Posterior vena cava (tissue), 2 donors: ENCODE measurements at regions not wholly inside any gene's neighbourhood (a gene's known extent, or its start where the extent isn't known, plus 50 kb on each side); places are given as distances from the start of the nearest gene placed in this dataset.

Source experiments
- DNase-seq: peaks from one replicate; pipeline ENCODE4 v3.0.0-alpha.2; 2020; ENCODE audit warnings: low spot score
- intact Hi-C, 2 donors: fragments of 100-400 bp; cut with DNase I; formaldehyde crosslinking; loops; one replicate each; pipeline versions ENCODE4 v1.14.1 to v1.14.2; 2022 to 2023
- donor health status: DM: yes; HTN: yes; CAD: no.
- donor health status: DM: yes; HTN: yes; CAD: no.

DNA sequence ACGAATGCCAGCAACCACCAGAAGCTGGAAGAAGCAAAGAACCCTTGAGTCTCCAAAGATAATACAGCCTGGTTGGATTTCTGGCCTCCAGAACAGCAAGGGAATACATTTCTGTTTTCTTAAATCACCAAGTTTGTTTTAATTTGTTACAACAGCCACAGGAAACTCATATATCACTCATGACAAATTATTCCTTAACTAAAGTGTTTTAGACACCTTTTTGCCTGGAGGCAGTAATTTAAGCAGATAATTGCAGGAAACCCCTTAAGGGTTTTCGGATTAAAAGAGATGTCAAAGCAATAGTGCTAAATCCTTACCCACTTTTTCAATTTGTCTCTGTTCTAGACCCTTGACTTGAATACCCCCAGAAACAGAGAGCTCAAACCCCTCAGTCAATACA, 1050.0 kb downstream of the EPHA7 start:
- intact Hi-C loops, result no loop called here

GRCh38 chr6:92364948-92365541, 1054.3 kb downstream of the EPHA7 start:
- intact Hi-C loops, result no loop called here
- DNase-seq, result no peak

More for the DNA sequence above, 1050.0 kb downstream of the EPHA7 start:
- DNase-seq, result no peak

DNA sequence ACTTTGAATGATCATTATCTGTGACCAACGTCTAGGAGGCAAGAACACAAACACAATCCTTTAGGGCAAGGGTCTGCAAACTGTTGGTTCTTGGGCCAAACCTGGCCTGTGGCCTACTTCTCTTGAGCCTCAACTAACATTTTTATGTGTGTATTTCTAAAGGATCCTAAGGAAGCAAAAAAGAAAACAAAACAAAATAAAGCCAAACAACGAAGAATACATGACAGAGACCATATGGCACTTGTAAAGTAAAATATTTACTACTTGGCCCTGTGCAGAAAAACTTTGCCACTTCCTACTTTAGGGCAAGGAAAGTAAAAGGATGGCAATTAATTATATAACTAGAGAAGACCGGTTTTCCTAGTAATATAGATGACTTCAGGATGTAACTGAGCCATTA, 1056.2 kb downstream of the EPHA7 start:
- intact Hi-C loops, result no loop called here
- DNase-seq, result no peak

DNA sequence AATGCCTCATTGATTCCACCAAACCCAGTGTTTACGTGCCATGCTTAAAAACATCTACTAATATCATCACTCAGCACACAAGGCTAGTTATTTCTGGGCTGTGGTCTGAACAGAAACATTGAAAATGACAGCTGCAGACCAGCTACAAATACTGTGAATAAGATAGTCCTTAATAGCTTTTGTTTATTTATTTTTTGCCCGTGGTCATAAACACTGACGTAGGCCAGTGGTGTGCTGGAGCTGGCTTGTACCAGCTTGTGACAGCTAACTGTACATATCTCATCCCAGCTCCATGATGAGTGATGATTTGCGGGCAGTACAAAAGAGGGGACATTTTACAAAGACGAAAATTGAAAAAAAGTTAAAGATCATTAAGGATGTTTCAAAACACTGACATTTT, 1057.0 kb downstream of the EPHA7 start:
- DNase-seq, result no peak
- intact Hi-C loops, result no loop called here

DNA sequence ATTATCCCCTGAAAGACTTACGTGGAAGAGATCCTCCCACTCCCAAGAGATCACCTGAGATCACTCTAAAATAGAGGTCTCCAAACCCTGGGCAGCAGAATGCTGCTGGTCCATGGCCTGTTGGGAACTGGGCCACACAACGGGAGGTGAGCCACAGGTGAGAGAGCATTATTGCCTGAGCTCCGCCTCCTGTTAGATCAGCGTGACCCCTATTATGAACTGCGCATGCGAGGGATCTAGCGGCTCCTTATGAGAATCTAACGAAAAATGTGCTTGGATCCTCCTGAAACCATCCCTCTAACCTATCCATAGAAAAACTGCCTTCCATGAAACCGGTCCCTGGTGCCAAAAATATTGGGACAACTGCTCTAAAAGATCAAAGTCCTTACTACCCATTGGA, 1057.4 kb downstream of the EPHA7 start:
- intact Hi-C loops, result no loop called here
- DNase-seq, result no peak

DNA sequence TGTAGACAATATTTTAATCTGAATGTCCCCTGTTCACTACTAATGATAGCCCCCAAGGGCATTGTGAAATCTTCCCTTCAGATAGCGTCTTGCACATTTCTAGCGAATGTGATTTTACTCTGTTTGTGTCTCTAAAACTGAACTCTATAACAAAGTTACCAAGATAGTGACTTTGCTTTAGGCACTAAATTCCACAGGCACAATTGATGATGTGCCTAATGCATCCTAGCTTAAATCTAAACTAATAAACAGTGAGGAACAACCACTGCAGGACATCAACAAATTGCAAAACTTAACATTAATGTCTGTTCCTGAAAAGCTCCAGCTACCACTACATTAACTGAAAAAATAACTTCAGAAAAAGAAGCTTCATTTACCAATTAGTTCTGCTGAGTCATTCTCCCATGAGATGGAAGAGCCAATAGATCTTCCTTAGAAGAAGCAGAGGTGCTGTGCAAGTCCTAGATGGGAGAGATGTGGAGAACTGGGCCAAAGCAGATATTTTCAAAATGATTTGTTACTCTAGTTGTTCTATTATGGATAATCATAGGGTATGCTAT, 1065.0 kb downstream of the EPHA7 start:
- intact Hi-C loops, result no loop called here
- DNase-seq, result no peak

DNA sequence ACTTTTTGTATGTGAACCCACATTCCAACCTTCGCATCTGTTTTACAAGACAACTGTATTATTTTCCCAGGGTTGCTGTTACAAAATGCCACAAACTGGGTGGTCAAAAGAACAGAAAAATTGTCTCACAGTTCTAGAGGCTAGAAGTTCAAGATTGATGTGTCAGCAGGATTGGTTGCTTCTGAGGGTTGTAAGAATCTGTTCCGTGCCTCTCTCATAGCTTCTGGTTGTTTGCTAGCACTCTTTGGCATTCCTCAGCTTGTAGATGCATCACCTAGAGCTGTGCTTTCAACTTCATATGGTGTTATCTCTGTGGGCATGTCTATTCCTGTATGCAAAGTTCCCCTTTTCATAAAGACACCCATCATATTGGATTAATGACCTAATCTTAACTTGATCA, 1067.2 kb downstream of the EPHA7 start:
- no peak for DNase-seq
- intact Hi-C loops, result no loop called here

GRCh38 chr6:92341201-92341600, 1078.2 kb downstream of the EPHA7 start:
- no peak for DNase-seq
- intact Hi-C loops, result no loop called here

DNA sequence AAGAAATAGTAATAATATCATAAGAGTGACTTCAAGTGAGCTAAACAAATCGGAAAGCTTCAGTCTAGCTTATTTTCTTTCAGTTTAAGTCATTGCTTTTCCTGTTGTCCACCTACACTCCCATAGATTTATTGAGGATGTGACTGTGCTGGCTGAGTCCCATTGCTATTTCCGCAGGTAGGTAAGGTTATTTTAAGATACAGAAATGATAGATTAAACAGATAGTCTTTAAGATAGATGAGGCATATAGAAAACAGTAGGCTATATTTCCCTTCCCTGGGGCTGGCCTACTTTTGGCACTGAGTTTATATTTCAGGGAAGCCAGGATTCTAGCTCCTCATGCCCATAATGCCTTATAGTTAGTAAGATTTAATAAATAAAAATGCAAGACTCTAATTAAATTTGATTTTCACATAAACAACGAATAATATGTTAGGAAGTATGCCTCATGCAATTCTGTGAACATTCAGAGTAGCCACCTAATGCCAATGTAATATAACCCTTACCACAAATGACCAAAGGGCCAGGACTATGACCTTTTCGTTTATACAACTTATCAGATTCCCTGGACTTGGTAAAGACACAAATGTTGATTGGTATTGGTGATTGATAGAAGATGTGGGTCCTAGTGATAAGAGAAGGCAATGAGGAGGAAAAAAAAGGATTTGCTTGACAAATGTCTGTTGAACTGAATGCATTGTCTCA, 1079.3 kb downstream of the EPHA7 start:
- no peak for DNase-seq

GRCh38 chr6:92337571-92337970, 1081.8 kb downstream of the EPHA7 start:
- DNase-seq, result no peak
- intact Hi-C loops, result no loop called here

More for the DNA sequence above, 1079.3 kb downstream of the EPHA7 start:
- intact Hi-C loops, result no loop called here

DNA sequence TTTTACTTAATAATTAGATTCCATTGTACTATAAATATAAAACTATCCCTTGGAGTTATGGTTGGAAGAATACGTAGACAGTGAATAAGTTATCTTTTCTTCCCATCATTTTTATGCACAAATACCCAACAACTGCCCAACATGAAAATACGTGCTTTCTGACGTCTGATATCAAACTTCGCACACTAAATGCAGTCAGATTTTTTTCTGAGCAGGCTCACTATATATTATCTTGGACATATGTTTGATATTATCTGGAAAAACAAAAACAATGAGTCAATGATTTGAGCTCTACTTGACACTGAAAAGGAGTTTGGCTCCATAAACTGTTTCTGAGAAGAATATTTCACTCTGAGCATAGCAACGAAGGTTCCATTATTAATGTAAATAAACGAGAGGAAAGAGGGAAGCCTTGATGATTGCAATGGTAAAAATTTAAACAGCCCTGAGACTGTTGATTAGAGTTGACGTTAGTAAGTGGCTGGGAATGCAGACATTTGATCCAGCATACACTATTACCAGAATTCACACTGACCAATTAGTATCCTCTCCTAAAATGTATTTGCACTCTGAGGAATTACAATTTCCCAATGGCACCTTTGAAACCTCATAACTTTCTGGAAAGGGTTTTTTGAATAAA, 1090.0 kb downstream of the EPHA7 start:
- DNase-seq, result no peak
- intact Hi-C loops, result no loop called here

DNA sequence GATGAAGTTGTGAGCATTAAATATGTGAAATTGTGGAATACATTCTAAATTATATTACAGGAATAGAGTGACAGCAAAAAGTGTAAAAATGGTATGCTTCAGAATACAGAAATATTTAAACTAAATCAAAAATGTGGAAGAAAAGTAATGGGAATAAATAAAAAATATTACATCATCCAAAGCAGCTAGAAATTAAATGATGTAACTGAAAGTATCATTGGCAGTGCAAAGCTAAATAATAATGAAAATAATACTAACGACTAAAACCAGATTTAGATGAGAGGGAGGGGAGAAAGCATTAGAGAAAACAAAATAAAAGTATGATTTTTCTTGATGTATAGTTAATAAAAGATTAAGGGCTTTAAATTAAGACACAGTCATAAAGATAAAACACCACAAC, 1104.0 kb downstream of the EPHA7 start:
- no peak for DNase-seq
- intact Hi-C loops, result no loop called here

- no peak for DNase-seq
- intact Hi-C loops, result no loop called here
Measured at GRCh38 chr6:92297101-92297500, 1122.3 kb downstream of the EPHA7 start.

GRCh38 chr6:92292067-92292466, 1127.3 kb downstream of the EPHA7 start:
- intact Hi-C loops, result loop anchor here in 1 of 2 donors (5.0 kb wide), 1 partner anchor 145 kb away; no protein-coding TSS in a partner anchor
- no peak for DNase-seq

- intact Hi-C loops, result loop anchor here in 1 of 2 donors (5.0 kb wide), 1 partner anchor 147 kb away; no protein-coding TSS in a partner anchor
- DNase-seq, result no peak
Measured at GRCh38 chr6:92289831-92290230, 1129.5 kb downstream of the EPHA7 start.

DNA sequence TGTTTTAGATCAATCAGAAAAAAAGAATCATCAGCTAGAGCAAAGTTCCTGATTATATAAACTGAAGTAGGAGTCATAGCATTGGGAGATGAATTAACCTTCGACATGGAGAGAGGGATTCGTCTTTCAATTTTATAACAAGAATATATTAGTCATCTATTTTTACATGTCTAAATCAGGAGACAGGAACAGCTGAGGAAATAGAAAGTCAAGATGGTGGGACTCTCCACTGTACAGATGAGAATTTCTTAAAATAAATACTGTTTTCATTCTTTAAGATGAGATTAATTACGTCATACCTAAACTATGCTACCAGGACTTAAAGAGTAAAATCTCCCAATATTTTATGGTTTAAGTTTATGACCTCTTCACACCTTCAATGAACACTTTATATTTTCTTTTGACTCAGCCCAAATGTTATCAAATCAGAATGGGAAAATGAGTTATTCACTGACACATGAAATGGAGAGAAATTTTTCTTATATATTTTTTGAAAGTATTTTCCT, 1137.7 kb downstream of the EPHA7 start:
- intact Hi-C loops, result no loop called here
- no peak for DNase-seq

DNA sequence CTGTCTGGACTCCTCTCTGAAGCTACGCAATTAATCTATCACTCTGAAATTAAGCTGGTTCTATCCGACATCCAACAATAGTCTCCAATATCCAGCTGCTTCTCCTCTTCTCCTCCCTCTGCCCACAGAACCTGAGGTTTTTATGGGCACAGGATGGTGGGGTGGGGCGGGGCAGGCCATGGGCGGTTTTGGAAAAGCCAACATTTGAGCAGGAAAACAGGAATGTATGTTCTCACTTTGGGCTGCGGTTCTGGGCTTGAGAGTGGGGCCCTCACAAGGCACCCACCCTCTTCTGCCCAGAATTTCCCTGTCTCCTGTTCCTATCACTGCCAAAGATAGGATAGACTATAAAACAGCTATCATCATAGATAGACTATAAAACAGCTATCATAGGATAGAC, 1144.2 kb downstream of the EPHA7 start:
- intact Hi-C loops, result no loop called here
- DNase-seq, result no peak

DNA sequence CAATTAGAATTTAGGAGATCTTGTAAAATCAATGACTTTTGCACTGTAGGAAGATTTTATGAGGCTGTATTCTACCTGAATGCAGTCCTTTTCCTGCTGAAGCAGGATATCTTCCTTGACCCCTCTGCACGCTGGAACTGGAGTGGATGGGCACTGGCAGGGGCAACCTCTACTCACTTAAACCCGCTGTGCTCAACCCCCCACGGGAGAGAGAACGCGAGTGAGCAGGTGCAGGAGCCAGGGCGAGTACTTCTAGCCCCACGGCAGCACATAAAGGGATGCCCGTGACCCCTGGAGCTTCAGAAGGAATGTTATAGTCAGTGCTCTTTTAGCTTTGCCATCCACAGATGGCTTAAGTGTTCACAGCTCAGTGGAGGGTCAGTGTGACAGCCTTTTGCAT, 1144.8 kb downstream of the EPHA7 start:
- DNase-seq, result no peak
- intact Hi-C loops, result no loop called here

- no peak for DNase-seq
- intact Hi-C loops, result no loop called here
Measured at GRCh38 chr6:92273694-92274093, 1145.7 kb downstream of the EPHA7 start.

GRCh38 chr6:92271091-92271490, 1148.3 kb downstream of the EPHA7 start:
- intact Hi-C loops, result no loop called here
- DNase-seq, result no peak
